ENCODE measurements at regions not wholly inside any gene's neighbourhood (a gene's known extent, or its start where the extent isn't known, plus 50 kb on each side); places are given as distances from the start of the nearest gene placed in this dataset.

DNA sequence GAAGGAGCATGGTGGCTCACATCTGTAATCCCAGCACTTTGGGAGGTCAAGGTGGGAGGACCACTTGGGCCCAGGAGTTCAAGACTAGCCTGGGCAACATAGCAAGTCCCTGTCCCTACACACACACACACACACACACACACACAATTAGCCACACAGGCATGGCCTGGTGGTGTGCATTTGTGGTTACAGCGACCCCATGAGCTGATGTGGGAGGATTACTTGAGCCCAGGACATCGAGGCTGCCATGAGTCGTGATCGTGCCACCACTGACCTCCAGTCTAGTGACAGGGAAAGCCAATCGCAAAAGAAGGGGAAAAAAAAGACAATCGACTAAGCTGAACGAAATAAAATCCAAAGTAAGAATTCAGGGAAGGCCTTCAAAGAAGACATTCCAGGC is 67.9 kb downstream of the TBX3 start:
- TF ChIP-seq, protein P1, sequence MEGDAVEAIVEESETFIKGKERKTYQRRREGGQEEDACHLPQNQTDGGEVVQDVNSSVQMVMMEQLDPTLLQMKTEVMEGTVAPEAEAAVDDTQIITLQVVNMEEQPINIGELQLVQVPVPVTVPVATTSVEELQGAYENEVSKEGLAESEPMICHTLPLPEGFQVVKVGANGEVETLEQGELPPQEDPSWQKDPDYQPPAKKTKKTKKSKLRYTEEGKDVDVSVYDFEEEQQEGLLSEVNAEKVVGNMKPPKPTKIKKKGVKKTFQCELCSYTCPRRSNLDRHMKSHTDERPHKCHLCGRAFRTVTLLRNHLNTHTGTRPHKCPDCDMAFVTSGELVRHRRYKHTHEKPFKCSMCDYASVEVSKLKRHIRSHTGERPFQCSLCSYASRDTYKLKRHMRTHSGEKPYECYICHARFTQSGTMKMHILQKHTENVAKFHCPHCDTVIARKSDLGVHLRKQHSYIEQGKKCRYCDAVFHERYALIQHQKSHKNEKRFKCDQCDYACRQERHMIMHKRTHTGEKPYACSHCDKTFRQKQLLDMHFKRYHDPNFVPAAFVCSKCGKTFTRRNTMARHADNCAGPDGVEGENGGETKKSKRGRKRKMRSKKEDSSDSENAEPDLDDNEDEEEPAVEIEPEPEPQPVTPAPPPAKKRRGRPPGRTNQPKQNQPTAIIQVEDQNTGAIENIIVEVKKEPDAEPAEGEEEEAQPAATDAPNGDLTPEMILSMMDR (IDR thresholded peaks at IDR 0.05; ENCODE audit: low read depth, low read length), result no peak
- in situ Hi-C loops (cut with HindIII; ENCODE audit: low sequenced_read_pairs), result no loop called here
- H3K4me3 ChIP-seq (ENCODE audit: low read depth, low read length), result no peak overlapping the region
- no peak for DNase-seq (ENCODE audit: low read depth, low spot score)

DNA sequence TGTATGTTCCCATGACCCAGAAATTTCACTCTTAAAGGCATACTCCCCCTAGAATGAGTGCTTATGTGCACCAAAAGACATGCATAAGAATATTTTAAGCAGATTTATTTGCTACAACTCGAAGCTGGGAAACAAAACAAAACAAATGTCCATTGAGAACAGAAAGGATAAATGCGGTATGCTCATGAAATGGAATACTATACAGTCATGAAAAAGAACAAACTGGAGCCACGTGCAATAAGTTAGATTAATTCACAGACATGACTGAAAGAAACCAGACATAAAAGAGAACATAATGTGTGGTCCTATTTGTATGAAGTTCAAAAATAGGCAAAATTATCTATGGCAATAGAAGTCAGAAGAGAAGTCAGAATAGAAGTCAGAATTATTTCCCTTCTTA is 69.9 kb downstream of the TBX3 start:
- no peak overlapping the region for H3K4me3 ChIP-seq (ENCODE audit: low read depth, low read length)
- in situ Hi-C loops (cut with HindIII; ENCODE audit: low sequenced_read_pairs), result no loop called here
- DNase-seq (ENCODE audit: low read depth, low spot score), result no peak
- TF ChIP-seq, protein P1 (IDR thresholded peaks at IDR 0.05; ENCODE audit: low read depth, low read length), result no peak

DNA sequence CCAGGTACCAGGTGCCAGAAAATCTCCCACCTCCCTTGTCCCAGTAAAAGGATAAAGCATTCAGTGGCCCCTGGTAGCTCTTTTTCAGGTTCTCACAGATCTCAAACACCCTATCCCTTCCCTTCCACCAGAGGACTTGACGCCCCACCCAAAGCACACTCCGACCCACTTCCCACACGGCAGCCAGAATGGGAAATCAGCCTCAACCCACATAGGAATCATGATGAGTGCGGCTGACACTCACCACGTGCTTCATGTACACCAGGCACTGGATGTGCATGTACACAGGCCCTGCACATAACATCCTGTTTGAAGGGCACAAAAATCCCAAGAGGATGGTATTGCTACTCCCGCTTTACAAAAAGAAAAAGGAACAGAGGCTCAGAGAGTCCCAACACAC is 71.9 kb downstream of the TBX3 start:
- no peak for DNase-seq (ENCODE audit: low read depth, low spot score)
- H3K4me3 ChIP-seq (ENCODE audit: low read depth, low read length), result no peak overlapping the region
- in situ Hi-C loops (cut with HindIII; ENCODE audit: low sequenced_read_pairs), result no loop called here
- TF ChIP-seq, protein P1 (IDR thresholded peaks at IDR 0.05; ENCODE audit: low read depth, low read length), result no peak

DNA sequence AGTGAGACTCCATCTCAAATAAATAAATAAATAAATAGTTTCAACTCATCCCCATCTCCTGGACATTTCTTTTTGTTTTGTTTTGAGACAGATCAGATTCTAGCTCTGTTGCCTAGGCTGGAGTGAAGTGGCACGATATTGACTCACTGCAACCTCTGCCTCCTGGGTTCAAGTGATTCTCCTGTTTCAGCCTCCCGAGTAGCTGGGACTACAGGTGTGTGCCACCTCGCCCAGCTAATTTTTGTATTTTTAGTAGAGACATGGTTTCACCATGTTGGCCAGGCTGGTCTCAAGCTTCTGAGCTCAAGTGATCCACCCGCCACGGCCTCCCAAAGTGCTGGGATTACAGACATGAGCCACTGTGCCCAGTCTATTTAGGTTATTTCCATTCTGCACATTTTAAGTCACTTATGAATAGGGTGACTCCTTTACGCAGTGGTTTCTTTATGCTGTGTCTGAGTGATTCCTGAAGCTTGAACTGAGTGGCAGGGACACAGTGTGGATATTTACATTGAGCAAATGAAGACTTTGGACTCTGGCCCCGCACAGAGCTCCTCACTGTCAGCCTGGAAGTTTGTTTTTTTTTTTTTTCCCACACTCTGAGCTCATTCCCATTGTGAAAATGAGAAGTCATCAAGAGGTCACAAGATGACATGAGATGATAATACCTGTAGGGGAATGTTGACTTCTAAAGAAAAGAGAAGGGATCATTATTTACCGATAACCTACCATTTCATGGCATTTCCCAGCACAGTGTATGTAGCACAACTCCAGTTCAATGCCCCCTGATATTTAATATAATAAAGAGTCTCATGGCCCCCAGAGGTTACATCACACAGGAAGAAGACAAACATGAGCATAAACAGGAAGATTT is 72.6 kb downstream of the TBX3 start:
- TF ChIP-seq, protein P1 (IDR thresholded peaks at IDR 0.05; ENCODE audit: low read depth, low read length), result no peak
- H3K4me3 ChIP-seq (ENCODE audit: low read depth, low read length), result no peak overlapping the region
- DNase-seq (ENCODE audit: low read depth, low spot score), result no peak
- in situ Hi-C loops (cut with HindIII; ENCODE audit: low sequenced_read_pairs), result no loop called here

DNA sequence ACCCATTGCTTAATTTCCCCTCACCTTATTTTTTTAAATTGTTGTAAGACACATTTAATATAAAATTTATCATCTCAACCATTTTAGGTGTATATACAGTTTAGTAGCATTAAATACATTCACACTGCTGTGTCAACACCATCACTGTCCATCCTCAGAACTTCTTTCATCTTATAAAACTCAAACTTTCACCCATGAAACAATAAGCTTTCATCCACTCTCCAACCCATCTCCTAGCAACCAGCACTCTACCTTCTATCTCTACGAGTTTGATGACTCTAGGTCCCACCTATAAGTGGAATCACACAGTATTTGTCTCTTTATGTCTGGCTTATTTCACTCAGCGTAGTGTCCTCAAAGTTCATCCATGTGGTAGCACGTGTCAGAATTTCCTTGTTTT is 75.5 kb downstream of the TBX3 start:
- DNase-seq (ENCODE audit: low read depth, low spot score), result no peak
- TF ChIP-seq, protein P1 (IDR thresholded peaks at IDR 0.05; ENCODE audit: low read depth, low read length), result no peak
- no peak overlapping the region for H3K4me3 ChIP-seq (ENCODE audit: low read depth, low read length)
- in situ Hi-C loops (cut with HindIII; ENCODE audit: low sequenced_read_pairs), result no loop called here

DNA sequence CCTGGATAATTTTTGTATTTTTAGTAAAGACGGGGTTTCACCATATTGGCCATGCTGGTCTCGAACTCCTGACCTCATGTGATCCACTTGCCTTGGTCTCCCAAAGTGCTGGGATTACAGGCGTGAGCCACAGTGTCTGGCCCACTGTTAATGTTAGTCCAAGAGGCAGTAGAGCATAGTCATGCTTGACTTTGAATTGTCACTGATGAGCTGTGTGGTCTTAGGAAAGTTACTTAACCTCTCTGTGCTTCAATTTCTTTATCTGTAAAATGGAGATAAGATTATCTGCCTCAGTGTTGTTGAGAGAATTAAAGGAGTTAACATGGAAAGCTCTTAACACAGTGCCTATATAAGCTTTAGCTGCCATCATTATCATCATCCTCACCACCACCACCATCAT is 78.1 kb downstream of the TBX3 start:
- TF ChIP-seq, protein P1 (IDR thresholded peaks at IDR 0.05; ENCODE audit: low read depth, low read length), result no peak
- H3K4me3 ChIP-seq (ENCODE audit: low read depth, low read length), result no peak overlapping the region
- no peak for DNase-seq (ENCODE audit: low read depth, low spot score)
- in situ Hi-C loops (cut with HindIII; ENCODE audit: low sequenced_read_pairs), result no loop called here

Data from astrocyte of the spinal cord (primary cell).